ENCODE measurements at regions not wholly inside any gene's neighbourhood (a gene's known extent, or its start where the extent isn't known, plus 50 kb on each side); places are given as distances from the start of the nearest gene placed in this dataset.

DNA sequence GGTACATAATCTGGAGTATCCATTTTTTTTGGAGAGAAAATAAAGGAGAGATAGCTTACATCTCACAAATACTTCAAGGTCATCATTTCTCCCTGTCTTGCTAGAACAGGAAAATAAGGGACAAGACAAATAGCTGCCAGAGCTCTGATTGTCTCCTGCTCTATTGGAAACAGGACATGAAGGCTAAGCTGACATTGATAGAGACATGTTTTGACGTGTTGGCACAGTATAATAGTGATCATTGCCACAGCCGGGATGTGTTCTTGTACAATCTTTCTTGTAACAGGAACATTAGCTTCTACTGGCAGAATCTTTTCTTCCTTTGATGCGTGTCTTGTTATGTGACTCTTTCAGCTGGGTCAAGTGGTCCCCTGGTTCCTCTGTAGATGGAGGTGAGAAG lies 279.3 kb upstream of the MTPN start:
- intact Hi-C loops (cut with micrococcal nuclease) = no loop called here
- DNase-seq (no peak), ATAC-seq (ENCODE audit: low read depth) (no peak)
- no peak overlapping the region for H3K27ac ChIP-seq (ENCODE audit: insufficient read depth, low read length)
- no peaks in the 10 kb centered on the region for H3K9me1 ChIP-seq (ENCODE audit: insufficient read depth, low read length)
- H3K18ac ChIP-seq (ENCODE audit: low read depth, low read length) = no peak overlapping the region
- H4K20me1 ChIP-seq (ENCODE audit: insufficient read depth, low read length) = no peaks in the 10 kb centered on the region
- no peak overlapping the region for H2BK15ac ChIP-seq (ENCODE audit: low read depth, low read length)
- no peak overlapping the region for H3K23ac ChIP-seq (ENCODE audit: low read depth, low read length)
- no peak overlapping the region for H3K9ac ChIP-seq (ENCODE audit: low read depth, low read length)
- H3K36me3 ChIP-seq (ENCODE audit: control insufficient read depth, insufficient read depth, low read length) = no peaks in the 10 kb centered on the region
- H3K4ac ChIP-seq (ENCODE audit: low read depth, low read length) = no peak overlapping the region
- H3K9me3 ChIP-seq (ENCODE audit: control insufficient read depth, insufficient read depth, low read length) = no peaks in the 10 kb centered on the region
- no peak overlapping the region for H2BK120ac ChIP-seq (ENCODE audit: low read depth, low read length)
- TF ChIP-seq, protein P1, sequence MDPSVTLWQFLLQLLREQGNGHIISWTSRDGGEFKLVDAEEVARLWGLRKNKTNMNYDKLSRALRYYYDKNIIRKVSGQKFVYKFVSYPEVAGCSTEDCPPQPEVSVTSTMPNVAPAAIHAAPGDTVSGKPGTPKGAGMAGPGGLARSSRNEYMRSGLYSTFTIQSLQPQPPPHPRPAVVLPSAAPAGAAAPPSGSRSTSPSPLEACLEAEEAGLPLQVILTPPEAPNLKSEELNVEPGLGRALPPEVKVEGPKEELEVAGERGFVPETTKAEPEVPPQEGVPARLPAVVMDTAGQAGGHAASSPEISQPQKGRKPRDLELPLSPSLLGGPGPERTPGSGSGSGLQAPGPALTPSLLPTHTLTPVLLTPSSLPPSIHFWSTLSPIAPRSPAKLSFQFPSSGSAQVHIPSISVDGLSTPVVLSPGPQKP (IDR thresholded peaks at IDR 0.05; ENCODE audit: borderline replicate concordance, low read depth, low read length) = no peak
- TF ChIP-seq RCOR1 (IDR thresholded peaks at IDR 0.05; ENCODE audit: insufficient replicate concordance, low read length) (no peak), MXI1 (IDR thresholded peaks at IDR 0.05; ENCODE audit: borderline replicate concordance, low read depth, low read length) (no peak), MAZ (IDR thresholded peaks at IDR 0.05; ENCODE audit: borderline replicate concordance, low read depth, low read length) (no peak), RFX5 (IDR thresholded peaks at IDR 0.05; ENCODE audit: low read depth, low read length) (no peak), POLR2A (IDR thresholded peaks at IDR 0.05; ENCODE audit: low read depth, low read length) (no peak), RAD21 (IDR thresholded peaks at IDR 0.05; ENCODE audit: low read length) (no peak), CHD1 (IDR thresholded peaks at IDR 0.05; ENCODE audit: low read depth, low read length) (no peak), MAFK (IDR thresholded peaks at IDR 0.05; ENCODE audit: low read depth, low read length) (no peak), SMC3 (IDR thresholded peaks at IDR 0.05; ENCODE audit: low read depth, low read length) (no peak), CEBPB (IDR thresholded peaks at IDR 0.05; ENCODE audit: low read depth, low read length) (no peak), BHLHE40 (IDR thresholded peaks at IDR 0.05; ENCODE audit: low read depth, low read length) (no peak), NFE2L2 (IDR thresholded peaks at IDR 0.05; ENCODE audit: low read depth, low read length) (no peak)
- TF ChIP-seq, protein P2, sequence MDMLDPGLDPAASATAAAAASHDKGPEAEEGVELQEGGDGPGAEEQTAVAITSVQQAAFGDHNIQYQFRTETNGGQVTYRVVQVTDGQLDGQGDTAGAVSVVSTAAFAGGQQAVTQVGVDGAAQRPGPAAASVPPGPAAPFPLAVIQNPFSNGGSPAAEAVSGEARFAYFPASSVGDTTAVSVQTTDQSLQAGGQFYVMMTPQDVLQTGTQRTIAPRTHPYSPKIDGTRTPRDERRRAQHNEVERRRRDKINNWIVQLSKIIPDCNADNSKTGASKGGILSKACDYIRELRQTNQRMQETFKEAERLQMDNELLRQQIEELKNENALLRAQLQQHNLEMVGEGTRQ (IDR thresholded peaks at IDR 0.05; ENCODE audit: low read depth, low read length) = no peak
- TF ChIP-seq, protein P3, sequence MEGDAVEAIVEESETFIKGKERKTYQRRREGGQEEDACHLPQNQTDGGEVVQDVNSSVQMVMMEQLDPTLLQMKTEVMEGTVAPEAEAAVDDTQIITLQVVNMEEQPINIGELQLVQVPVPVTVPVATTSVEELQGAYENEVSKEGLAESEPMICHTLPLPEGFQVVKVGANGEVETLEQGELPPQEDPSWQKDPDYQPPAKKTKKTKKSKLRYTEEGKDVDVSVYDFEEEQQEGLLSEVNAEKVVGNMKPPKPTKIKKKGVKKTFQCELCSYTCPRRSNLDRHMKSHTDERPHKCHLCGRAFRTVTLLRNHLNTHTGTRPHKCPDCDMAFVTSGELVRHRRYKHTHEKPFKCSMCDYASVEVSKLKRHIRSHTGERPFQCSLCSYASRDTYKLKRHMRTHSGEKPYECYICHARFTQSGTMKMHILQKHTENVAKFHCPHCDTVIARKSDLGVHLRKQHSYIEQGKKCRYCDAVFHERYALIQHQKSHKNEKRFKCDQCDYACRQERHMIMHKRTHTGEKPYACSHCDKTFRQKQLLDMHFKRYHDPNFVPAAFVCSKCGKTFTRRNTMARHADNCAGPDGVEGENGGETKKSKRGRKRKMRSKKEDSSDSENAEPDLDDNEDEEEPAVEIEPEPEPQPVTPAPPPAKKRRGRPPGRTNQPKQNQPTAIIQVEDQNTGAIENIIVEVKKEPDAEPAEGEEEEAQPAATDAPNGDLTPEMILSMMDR (conservative IDR thresholded peaks at IDR 0.05; ENCODE audit: low read depth, low read length) = no peak
- no peak overlapping the region for H3K4me3 ChIP-seq (ENCODE audit: insufficient read depth, low read depth, low read length)
- H3K56ac ChIP-seq (ENCODE audit: extremely low read depth, insufficient read depth, low read length) = no peak overlapping the region
- POLR2A ChIA-PET (ENCODE audit: unreplicated experiment) = no interaction called here
- H3K4me1 ChIP-seq (ENCODE audit: control insufficient read depth, insufficient read depth, low read length) = no peaks in the 10 kb centered on the region
- CTCF ChIA-PET = no interaction called here
- H4K91ac ChIP-seq (ENCODE audit: insufficient read depth, low read depth, low read length) = no peak overlapping the region
- WGBS, 2 experiments (ENCODE audit: extremely low coverage in 2 of 2, insufficient read length in 1 of 2) = no CpG with 5 or more reads among the region's 3 CpGs
- no peak overlapping the region for H2AK5ac ChIP-seq (ENCODE audit: low read depth, low read length)
- no peak overlapping the region for H4K8ac ChIP-seq (ENCODE audit: low read depth in 2 of 2, low read length in 2 of 2)
- no TSS peak for BruUV-seq (replicated peaks)
- no peak overlapping the region for H3K14ac ChIP-seq (replicated peaks; ENCODE audit: low read depth, low read length)
- H3K4me2 ChIP-seq (ENCODE audit: low read depth, low read length) = no peak overlapping the region
- dilution Hi-C loops (cut with HindIII; ENCODE audit: low sequenced_read_pairs, unreplicated experiment) = no loop called here
- no peak overlapping the region for H2AFZ ChIP-seq (replicated peaks; ENCODE audit: low read length, poor library complexity)
- H4K5ac ChIP-seq (ENCODE audit: low read depth, low read length) = no peak overlapping the region
- no peaks in the 10 kb centered on the region for H3K79me1 ChIP-seq (ENCODE audit: low read depth in 1 of 2, low read length in 2 of 2)
- H2BK20ac ChIP-seq (ENCODE audit: low read depth, low read length) = no peak overlapping the region
- no peak overlapping the region for H2BK5ac ChIP-seq (ENCODE audit: low read depth, low read length, poor library complexity, severe bottlenecking)
- in situ Hi-C loops (cut with MboI; ENCODE audit: low sequenced_read_pairs) = no loop called here
- no peaks in the 10 kb centered on the region for H3K27me3 ChIP-seq (ENCODE audit: control insufficient read depth, insufficient read depth, low read length)
- H2AK9ac ChIP-seq (replicated peaks; ENCODE audit: low read depth, low read length, poor library complexity) = no peak overlapping the region
